Activated CD8-positive, alpha-beta memory T cell treated with anti-CD3 and anti-CD28 coated beads, Interleukin-2, amount 10 ng/mL, durations not matched to agents 7 days and 5 days (primary cell): ENCODE measurements at regions not wholly inside any gene's neighbourhood (a gene's known extent, or its start where the extent isn't known, plus 50 kb on each side); places are given as distances from the start of the nearest gene placed in this dataset.

Source experiments
- ATAC-seq: fragments of 150-1000 bp; cut with Tn5 transposase; one replicate; pipeline ENCODE4 v1.10.0; 2021; ENCODE audit warnings: moderate library complexity
- CTCF ChIA-PET: fragments of 350-600 bp; sonication (Branson Sonifier 250); formaldehyde crosslinking; loops from one replicate; lab custom pipeline; 2021; ENCODE audit warnings: antibody characterized with exemption; lab: Charles Lee
- DNase-seq: peaks from one replicate; pipeline ENCODE4 v3.0.0-alpha.2; 2020
- H3K27ac Mint-ChIP-seq: one replicate; pipeline ENCODE4 v1.8.0; 2021; ENCODE audit warnings: mild to moderate bottlenecking, mixed read lengths
- H3K27me3 Mint-ChIP-seq: one replicate; pipeline ENCODE4 v1.8.0; 2021; ENCODE audit warnings: mixed read lengths
- H3K36me3 Mint-ChIP-seq: one replicate; pipeline ENCODE4 v1.8.0; 2021; ENCODE audit warnings: mild to moderate bottlenecking, mixed read lengths
- H3K4me1 Mint-ChIP-seq: one replicate; pipeline ENCODE4 v1.8.0; 2021; ENCODE audit warnings: mixed read lengths
- H3K4me3 Mint-ChIP-seq: one replicate; pipeline ENCODE4 v1.8.0; 2021; ENCODE audit warnings: mild to moderate bottlenecking, moderate library complexity, mixed read lengths
- H3K9me3 Mint-ChIP-seq: one replicate; pipeline ENCODE4 v1.8.0; 2022; ENCODE audit warnings: low read depth, mixed read lengths

DNA sequence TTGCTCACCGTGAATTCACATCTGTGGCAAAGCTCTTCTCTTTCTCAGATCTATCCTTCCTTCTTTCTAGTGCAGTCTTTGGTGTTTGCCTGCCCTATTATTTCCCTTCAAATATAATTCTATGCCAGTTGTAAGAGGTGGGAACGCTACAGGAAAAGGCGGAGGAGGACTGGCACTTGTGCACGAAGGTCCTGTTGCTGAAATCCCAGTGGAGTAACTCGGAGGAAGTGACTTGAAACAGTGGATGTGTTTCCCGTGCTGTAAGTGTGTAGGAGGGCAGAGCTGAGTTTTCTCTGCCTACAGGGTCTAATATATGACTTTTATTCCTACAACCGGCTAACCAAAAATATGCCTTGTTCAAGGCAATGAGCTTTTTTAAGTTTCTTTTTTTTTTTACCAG lies 754.8 kb downstream of the QKI start:
- CTCF ChIA-PET, result no interaction called here
- no peak overlapping the region for H3K27ac Mint-ChIP-seq
- H3K27me3 Mint-ChIP-seq, result no peaks in the 10 kb centered on the region
- no peaks in the 10 kb centered on the region for H3K4me1 Mint-ChIP-seq
- no peaks in the 10 kb centered on the region for H3K36me3 Mint-ChIP-seq
- H3K9me3 Mint-ChIP-seq, result peaks cover 2% of the 10 kb centered on the region
- H3K4me3 Mint-ChIP-seq, result no peak overlapping the region
- DNase-seq (no peak), ATAC-seq (no peak)

DNA sequence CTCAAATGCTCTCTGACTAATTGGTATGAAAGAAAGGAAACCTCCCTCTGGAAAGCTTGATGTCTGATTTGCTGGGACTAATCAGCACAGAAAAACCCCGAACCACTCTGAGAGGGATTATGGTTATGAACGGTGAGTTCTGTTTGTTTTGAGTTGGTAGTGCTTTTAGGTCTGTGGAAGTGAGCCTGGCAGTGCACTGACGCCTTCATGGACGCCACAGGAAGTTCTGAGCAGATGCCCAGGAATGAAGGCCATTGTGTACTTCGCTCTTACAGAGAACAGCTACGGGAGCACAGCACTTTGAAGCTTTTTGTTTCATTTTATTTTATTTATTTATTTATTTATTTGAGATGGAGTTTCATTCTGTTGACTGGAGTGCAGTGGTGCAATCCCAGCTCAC lies 754.1 kb downstream of the QKI start:
- CTCF ChIA-PET, result no interaction called here
- Mint-ChIP-seq H3K4me3 (no peak overlapping the region), H3K27me3 (no peaks in the 10 kb centered on the region), H3K27ac (no peak overlapping the region), H3K36me3 (no peaks in the 10 kb centered on the region), H3K4me1 (no peaks in the 10 kb centered on the region), H3K9me3 (no peaks in the 10 kb centered on the region)
- DNase-seq (no peak), ATAC-seq (no peak)

DNA sequence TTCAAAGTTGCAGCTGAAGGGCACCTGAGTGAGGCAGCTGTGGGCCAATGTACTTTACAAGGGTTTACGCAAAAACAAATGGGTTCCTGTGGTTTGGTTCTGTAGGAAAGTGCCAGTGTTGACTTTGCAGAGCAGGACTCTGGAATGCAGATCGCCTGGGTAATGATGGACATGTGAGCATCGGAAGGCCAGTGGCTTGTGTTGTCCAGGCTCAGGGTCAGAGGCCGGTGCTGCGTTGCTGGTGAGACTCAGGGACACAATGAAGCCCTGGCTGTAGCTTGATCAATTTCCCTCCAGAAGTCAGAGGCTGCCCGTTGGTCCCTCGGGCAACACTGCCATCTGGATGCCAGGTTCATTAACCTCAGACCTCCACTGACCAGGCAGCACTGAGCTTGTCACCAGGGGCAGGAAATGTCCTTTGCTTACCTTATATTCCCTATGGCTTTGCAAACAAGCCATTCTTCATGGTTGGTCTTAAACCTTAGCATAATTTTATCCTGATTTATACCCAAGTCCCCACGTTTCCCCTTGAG lies 753.4 kb downstream of the QKI start:
- no peak for ATAC-seq
- H3K9me3 Mint-ChIP-seq, result no peaks in the 10 kb centered on the region
- no peaks in the 10 kb centered on the region for H3K36me3 Mint-ChIP-seq
- no peak for DNase-seq
- no peak overlapping the region for H3K27ac Mint-ChIP-seq
- H3K4me1 Mint-ChIP-seq, result no peaks in the 10 kb centered on the region
- no peaks in the 10 kb centered on the region for H3K27me3 Mint-ChIP-seq
- H3K4me3 Mint-ChIP-seq, result no peak overlapping the region
- CTCF ChIA-PET, result no interaction called here

DNA sequence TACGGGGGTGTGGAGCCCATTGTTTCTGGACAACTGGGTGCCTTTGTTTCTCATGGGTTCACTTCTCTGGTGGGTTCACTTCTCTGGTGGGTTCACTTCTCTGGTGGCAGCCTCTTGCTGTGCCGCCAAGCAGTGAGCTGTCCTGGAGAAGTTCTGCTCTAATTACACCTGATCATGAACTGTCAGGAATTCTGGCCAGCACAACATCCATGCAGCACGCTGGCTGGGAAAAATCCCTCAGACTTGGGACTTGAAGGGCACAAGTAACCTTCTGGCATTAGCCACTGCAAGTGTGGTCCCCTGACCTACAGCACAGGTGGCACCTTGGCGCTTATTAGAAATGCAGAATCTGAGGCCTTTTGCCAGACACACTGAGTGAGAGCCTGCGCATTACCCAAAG lies 752.5 kb downstream of the QKI start:
- ATAC-seq (no peak), DNase-seq (no peak)
- no peaks in the 10 kb centered on the region for H3K36me3 Mint-ChIP-seq
- no peaks in the 10 kb centered on the region for H3K27me3 Mint-ChIP-seq
- no peaks in the 10 kb centered on the region for H3K4me1 Mint-ChIP-seq
- CTCF ChIA-PET, result no interaction called here
- H3K4me3 Mint-ChIP-seq, result no peak overlapping the region
- no peak overlapping the region for H3K27ac Mint-ChIP-seq
- no peaks in the 10 kb centered on the region for H3K9me3 Mint-ChIP-seq

DNA sequence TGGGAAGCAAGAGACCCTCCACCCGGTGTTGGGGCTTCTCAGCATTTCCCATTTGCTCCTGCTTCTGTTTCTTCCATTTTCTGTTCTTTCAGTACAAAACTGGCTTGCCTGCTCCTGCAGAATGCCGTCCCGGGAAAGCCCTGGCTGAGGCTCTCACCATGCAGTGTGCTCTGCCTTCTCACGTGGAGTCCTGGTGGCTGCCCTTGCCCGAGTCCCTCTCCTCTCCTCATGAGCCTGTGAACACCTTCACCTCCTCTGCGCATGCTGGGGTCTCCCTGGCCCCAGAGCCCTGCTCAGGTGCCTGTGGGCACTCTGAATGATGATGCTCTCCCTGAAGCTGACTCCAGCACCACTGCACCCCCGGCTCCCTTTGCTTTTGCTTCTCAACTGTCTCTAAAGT lies 752.0 kb downstream of the QKI start:
- ATAC-seq (no peak), DNase-seq (no peak)
- no peaks in the 10 kb centered on the region for H3K9me3 Mint-ChIP-seq
- no peak overlapping the region for H3K4me3 Mint-ChIP-seq
- CTCF ChIA-PET, result no interaction called here
- no peaks in the 10 kb centered on the region for H3K27me3 Mint-ChIP-seq
- no peaks in the 10 kb centered on the region for H3K4me1 Mint-ChIP-seq
- no peak overlapping the region for H3K27ac Mint-ChIP-seq
- no peaks in the 10 kb centered on the region for H3K36me3 Mint-ChIP-seq

DNA sequence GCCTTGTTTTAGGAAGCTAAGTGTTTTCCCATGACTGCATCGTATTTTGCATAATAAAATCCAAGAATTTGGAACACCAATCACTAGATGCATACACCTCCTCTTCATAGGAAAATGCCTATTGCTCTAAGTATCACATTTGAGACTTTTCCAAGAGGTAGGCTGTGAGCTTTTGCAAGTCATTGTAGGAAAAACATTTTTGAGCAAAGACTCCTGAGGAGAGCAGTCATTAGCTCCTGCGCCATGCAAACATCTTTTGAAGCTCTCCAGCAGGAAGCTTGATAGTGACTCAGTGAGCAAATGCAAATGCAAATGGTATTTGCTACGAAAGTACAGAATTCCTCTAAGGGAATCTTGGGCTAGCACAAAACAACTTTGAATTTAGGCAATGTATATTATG lies 750.4 kb downstream of the QKI start:
- H3K4me1 Mint-ChIP-seq, result no peaks in the 10 kb centered on the region
- H3K27me3 Mint-ChIP-seq, result no peaks in the 10 kb centered on the region
- H3K27ac Mint-ChIP-seq, result no peak overlapping the region
- no peak overlapping the region for H3K4me3 Mint-ChIP-seq
- peaks cover 1% of the 10 kb centered on the region for H3K9me3 Mint-ChIP-seq
- CTCF ChIA-PET, result no interaction called here
- no peak for ATAC-seq
- no peaks in the 10 kb centered on the region for H3K36me3 Mint-ChIP-seq
- no peak for DNase-seq

DNA sequence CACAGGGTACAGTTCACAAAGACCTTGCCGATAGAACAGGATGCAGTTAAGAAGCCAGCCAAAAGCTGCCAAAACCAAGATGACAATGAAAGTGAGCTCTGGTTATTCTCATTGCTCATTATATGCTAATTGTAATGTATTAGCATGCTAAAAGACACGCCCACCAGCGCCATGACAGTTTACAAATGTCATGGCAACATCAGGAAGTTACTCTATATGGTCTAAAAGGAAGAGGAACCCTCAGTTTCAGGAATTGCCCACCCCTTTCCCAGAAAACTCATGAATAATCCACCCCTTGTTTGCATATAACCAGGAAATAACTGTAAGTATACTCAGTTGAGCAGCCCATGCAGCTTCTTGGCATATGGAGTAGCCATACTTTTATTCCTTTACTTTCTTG lies 748.7 kb downstream of the QKI start:
- H3K27me3 Mint-ChIP-seq, result no peaks in the 10 kb centered on the region
- no peak for ATAC-seq
- H3K9me3 Mint-ChIP-seq, result peaks cover 2% of the 10 kb centered on the region
- CTCF ChIA-PET, result no interaction called here
- no peaks in the 10 kb centered on the region for H3K4me1 Mint-ChIP-seq
- H3K36me3 Mint-ChIP-seq, result no peaks in the 10 kb centered on the region
- no peak overlapping the region for H3K4me3 Mint-ChIP-seq
- H3K27ac Mint-ChIP-seq, result no peak overlapping the region
- DNase-seq, result no peak

DNA sequence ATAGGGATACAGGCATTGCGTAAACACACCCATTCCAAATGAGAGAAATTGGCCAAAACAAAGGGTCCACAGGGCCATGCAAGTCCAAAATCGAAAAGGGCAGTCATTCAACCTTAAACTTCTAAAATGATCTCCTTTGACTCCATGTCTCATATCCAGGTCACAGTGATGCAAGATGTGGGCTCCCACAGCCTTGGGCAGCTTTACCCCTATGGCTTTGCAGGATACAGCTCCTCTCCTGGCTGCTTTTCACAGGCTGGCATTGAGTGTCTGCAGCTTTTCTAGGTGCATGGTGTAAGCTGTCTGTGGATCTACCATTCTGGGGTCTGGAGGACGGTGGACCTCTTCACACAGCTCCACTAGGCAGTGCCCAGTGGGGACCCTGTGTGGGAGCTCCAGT lies 744.5 kb downstream of the QKI start:
- ATAC-seq (no peak), DNase-seq (no peak)
- CTCF ChIA-PET, result no interaction called here
- H3K9me3 Mint-ChIP-seq, result peaks cover 5% of the 10 kb centered on the region
- H3K27me3 Mint-ChIP-seq, result no peaks in the 10 kb centered on the region
- no peaks in the 10 kb centered on the region for H3K36me3 Mint-ChIP-seq
- H3K4me1 Mint-ChIP-seq, result no peaks in the 10 kb centered on the region
- no peak overlapping the region for H3K27ac Mint-ChIP-seq
- H3K4me3 Mint-ChIP-seq, result no peak overlapping the region

DNA sequence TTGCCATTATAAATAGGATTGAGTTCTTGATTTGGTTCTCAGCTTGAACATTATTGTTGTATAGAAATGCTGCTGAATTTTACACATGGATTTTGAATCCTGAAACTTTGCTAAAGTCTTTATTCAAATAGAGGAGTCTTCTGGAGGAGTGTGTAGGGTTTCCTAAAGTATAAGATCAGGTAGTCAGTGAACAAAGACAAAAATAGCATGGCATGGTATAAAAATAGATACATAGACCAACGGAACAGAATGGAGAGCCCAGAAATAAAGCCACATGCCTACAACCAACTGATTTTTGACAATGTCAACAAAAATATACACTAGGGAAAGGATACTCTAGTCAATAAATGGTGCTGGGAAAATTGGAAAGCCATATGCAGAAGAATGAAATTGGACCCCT lies 740.1 kb downstream of the QKI start:
- Mint-ChIP-seq H3K4me1 (no peaks in the 10 kb centered on the region), H3K27ac (no peak overlapping the region), H3K27me3 (no peaks in the 10 kb centered on the region), H3K4me3 (no peak overlapping the region), H3K36me3 (no peaks in the 10 kb centered on the region), H3K9me3 (peaks cover 3% of the 10 kb centered on the region)
- CTCF ChIA-PET, result no interaction called here
- ATAC-seq (no peak), DNase-seq (no peak)

DNA sequence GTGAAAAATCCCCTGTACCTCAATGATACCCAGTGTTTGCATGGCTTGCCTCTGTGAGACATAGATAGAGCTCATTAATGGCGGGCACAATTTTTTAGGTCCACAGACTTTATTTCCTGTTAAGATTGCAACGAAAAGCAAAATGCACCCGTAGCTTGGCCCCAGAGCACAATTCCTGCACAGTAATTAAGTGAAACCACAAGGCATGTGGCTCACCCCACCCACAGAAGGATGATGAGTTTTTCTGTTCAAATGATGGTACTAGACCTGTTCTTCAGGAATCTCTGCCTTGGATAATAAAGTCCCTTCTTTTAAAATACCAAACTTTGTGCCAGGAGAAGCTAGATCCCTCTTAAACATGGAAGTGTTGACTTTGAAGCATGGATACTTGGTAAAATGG lies 738.1 kb downstream of the QKI start:
- Mint-ChIP-seq H3K4me3 (no peak overlapping the region), H3K9me3 (no peaks in the 10 kb centered on the region), H3K36me3 (no peaks in the 10 kb centered on the region), H3K4me1 (no peaks in the 10 kb centered on the region), H3K27me3 (no peaks in the 10 kb centered on the region), H3K27ac (no peak overlapping the region)
- DNase-seq (no peak), ATAC-seq (no peak)
- CTCF ChIA-PET, result no interaction called here

DNA sequence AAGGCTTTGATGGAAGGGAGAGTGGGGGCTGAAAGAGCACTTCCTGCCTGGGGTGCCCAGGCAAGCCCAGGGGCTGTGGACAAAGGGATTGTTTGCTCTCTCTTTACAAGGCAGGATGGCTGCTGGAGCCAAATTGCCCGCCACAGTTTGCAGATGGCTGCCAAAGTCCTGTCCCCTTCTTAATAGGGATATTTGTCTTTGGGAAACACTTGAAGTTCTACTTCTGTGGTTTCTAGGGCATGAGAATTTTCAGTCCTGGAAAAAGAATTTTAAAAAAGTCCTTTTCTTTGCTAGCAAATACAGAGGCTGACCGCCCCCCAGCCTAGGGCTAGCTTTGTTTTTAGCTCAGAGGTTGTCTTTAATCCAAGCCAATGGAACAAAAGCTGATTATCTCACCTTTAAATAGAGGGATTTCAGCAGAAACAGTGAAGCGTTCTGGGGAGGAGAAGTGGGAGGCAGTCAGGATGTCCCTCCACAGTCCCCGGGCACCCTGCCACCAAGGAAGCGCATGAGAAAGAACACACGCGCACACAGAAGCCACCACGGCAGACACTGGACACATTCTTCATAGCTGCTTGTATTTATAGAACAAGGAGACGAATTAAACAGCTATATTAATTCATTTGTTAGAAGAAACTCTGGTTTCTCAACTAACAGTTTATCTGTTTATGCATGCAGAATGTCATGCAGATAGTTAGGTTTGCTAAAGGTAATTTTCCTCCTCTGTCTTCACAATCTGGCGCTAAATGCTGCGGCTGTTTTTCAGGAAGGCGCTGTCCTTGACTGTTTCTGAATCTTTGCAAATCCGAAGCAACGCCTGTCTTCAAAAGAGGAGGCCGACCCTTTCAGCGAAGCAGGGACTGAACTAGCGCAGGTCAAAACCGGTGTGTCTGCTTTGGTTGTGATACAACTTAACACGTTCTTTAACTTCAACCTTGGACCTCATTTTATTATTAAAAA lies 736.9 kb downstream of the QKI start:
- Mint-ChIP-seq H3K4me3 (no peak overlapping the region), H3K27ac (no peak overlapping the region), H3K36me3 (no peaks in the 10 kb centered on the region), H3K27me3 (no peaks in the 10 kb centered on the region), H3K9me3 (no peaks in the 10 kb centered on the region), H3K4me1 (no peaks in the 10 kb centered on the region)
- CTCF ChIA-PET, result interaction anchor here (0.6 kb wide), 1 partner anchor 803 kb away, joined by 3 read pairs; no protein-coding TSS in a partner anchor
- DNase-seq, result no peak
- ATAC-seq, result no peak

DNA sequence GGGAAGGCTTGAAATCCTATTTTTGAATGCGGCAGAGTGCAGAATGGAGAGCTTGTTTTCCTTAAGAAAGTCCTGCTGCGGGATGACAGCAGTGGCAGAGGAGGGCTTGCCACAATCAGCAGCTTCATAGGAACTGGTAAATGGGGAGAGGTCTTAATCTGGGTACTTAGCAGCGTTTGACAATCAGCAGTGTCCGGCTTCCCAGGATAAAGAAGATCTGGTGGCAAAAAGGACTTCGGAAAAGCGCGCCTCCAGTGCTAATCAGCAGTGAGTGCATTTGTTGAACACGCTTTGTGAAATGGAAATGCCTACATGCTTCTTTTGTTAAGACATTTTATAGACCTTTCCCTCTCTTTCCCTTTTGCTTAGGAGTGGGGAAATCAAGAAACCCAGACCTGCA lies 735.7 kb downstream of the QKI start:
- DNase-seq (no peak), ATAC-seq (no peak)
- Mint-ChIP-seq H3K4me3 (no peak overlapping the region), H3K27me3 (no peaks in the 10 kb centered on the region), H3K4me1 (no peaks in the 10 kb centered on the region), H3K27ac (no peak overlapping the region), H3K9me3 (no peaks in the 10 kb centered on the region), H3K36me3 (no peaks in the 10 kb centered on the region)
- CTCF ChIA-PET, result no interaction called here

DNA sequence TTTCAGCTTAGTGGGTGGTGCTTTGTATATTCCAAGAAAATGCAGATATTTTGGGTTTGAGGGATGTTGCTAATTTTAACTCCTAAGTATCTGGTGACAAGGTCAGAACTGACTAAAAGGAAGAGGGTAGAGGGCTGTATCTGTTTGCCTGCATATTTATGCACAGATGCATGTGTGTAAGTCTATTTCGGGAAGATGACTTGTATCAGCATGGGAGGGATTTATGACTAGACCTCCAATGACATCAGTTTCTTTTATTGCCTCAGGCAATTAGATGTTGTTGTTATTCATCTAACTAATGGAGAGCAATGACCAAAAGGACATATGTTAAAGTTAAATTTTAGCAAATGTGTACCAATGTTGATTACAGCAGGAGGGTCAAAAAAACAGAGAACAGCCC lies 734.3 kb downstream of the QKI start:
- Mint-ChIP-seq H3K36me3 (no peaks in the 10 kb centered on the region), H3K9me3 (no peaks in the 10 kb centered on the region), H3K27me3 (no peaks in the 10 kb centered on the region), H3K27ac (no peak overlapping the region), H3K4me3 (no peak overlapping the region), H3K4me1 (no peaks in the 10 kb centered on the region)
- ATAC-seq (no peak), DNase-seq (no peak)
- CTCF ChIA-PET, result no interaction called here

DNA sequence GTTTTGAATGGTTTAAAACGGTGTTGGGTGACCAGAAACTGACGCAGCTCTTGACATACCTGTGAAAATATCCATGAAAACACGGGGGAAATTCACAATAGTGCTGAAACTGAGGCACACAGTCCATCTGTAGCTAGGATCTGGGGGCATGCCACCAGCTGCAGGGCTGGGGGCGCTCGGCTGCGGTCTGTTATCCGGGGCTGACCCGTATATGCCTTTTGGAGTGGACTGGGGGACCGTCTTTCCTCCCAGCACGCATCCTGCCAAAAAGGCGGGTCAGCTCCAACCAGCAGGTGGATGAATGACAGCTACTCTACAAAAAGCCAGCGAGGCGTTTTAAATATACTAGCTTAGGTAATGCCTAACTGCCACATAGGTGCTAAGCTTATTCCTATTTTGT lies 729.8 kb downstream of the QKI start:
- no peak overlapping the region for H3K27ac Mint-ChIP-seq
- H3K9me3 Mint-ChIP-seq, result no peaks in the 10 kb centered on the region
- DNase-seq (no peak), ATAC-seq (no peak)
- H3K27me3 Mint-ChIP-seq, result no peaks in the 10 kb centered on the region
- no peak overlapping the region for H3K4me3 Mint-ChIP-seq
- no peaks in the 10 kb centered on the region for H3K36me3 Mint-ChIP-seq
- CTCF ChIA-PET, result no interaction called here
- H3K4me1 Mint-ChIP-seq, result no peaks in the 10 kb centered on the region
